ENCODE measurements at regions not wholly inside any gene's neighbourhood (a gene's known extent, or its start where the extent isn't known, plus 50 kb on each side); places are given as distances from the start of the nearest gene placed in this dataset.

GRCh38 chr2:220892018-220892634 lies 680.0 kb downstream of the EPHA4 start:
- H3K4me1 Mint-ChIP-seq (ENCODE audit: low read depth), result no peaks in the 10 kb centered on the region
- H3K9me3 Mint-ChIP-seq (ENCODE audit: insufficient read depth), result no peaks in the 10 kb centered on the region
- ATAC-seq (no peak), DNase-seq (no peak)
- H3K36me3 Mint-ChIP-seq (ENCODE audit: low read depth), result no peaks in the 10 kb centered on the region
- ChIA-PET POLR2A (no interaction called here), CTCF (no interaction called here)
- H3K27me3 Mint-ChIP-seq (ENCODE audit: low read depth), result no peaks in the 10 kb centered on the region
- H3K27ac Mint-ChIP-seq, result no peak overlapping the region
- no peak overlapping the region for H3K4me3 Mint-ChIP-seq

- POLR2A ChIA-PET, result no interaction called here
These were observed 678.7 kb downstream of the EPHA4 start for GRCh38 chr2:220893411-220893810.

GRCh38 chr2:220894069-220894468 lies 678.0 kb downstream of the EPHA4 start:
- no peak overlapping the region for H3K4me3 Mint-ChIP-seq
- POLR2A ChIA-PET, result no interaction called here
- H3K4me1 Mint-ChIP-seq (ENCODE audit: low read depth), result no peaks in the 10 kb centered on the region
- no peaks in the 10 kb centered on the region for H3K36me3 Mint-ChIP-seq (ENCODE audit: low read depth)
- H3K9me3 Mint-ChIP-seq (ENCODE audit: insufficient read depth), result no peaks in the 10 kb centered on the region
- DNase-seq, result no peak
- no peak for ATAC-seq
- H3K27me3 Mint-ChIP-seq (ENCODE audit: low read depth), result no peaks in the 10 kb centered on the region
- CTCF ChIA-PET, result no interaction called here
- no peak overlapping the region for H3K27ac Mint-ChIP-seq

More at GRCh38 chr2:220893411-220893810, 678.7 kb downstream of the EPHA4 start:
- H3K9me3 Mint-ChIP-seq (ENCODE audit: insufficient read depth), result no peaks in the 10 kb centered on the region
- CTCF ChIA-PET, result no interaction called here
- no peak overlapping the region for H3K4me3 Mint-ChIP-seq
- ATAC-seq (no peak), DNase-seq (no peak)
- H3K27me3 Mint-ChIP-seq (ENCODE audit: low read depth), result no peaks in the 10 kb centered on the region
- H3K27ac Mint-ChIP-seq, result no peak overlapping the region
- H3K4me1 Mint-ChIP-seq (ENCODE audit: low read depth), result no peaks in the 10 kb centered on the region
- no peaks in the 10 kb centered on the region for H3K36me3 Mint-ChIP-seq (ENCODE audit: low read depth)

GRCh38 chr2:220899492-220899891 lies 672.6 kb downstream of the EPHA4 start:
- ChIA-PET POLR2A (no interaction called here), CTCF (no interaction called here)
- Mint-ChIP-seq H3K9me3 (ENCODE audit: insufficient read depth) (no peaks in the 10 kb centered on the region), H3K36me3 (ENCODE audit: low read depth) (no peaks in the 10 kb centered on the region), H3K27ac (no peak overlapping the region), H3K27me3 (ENCODE audit: low read depth) (no peaks in the 10 kb centered on the region), H3K4me3 (no peak overlapping the region), H3K4me1 (ENCODE audit: low read depth) (no peaks in the 10 kb centered on the region)
- DNase-seq, result no peak
- ATAC-seq, result no peak

GRCh38 chr2:220904015-220904414 lies 668.1 kb downstream of the EPHA4 start:
- H3K27ac Mint-ChIP-seq, result no peak overlapping the region
- no peak for DNase-seq
- no peaks in the 10 kb centered on the region for H3K4me1 Mint-ChIP-seq (ENCODE audit: low read depth)
- H3K27me3 Mint-ChIP-seq (ENCODE audit: low read depth), result no peaks in the 10 kb centered on the region
- no peaks in the 10 kb centered on the region for H3K9me3 Mint-ChIP-seq (ENCODE audit: insufficient read depth)
- no peak overlapping the region for H3K4me3 Mint-ChIP-seq
- ChIA-PET POLR2A (no interaction called here), CTCF (no interaction called here)
- no peak for ATAC-seq
- H3K36me3 Mint-ChIP-seq (ENCODE audit: low read depth), result no peaks in the 10 kb centered on the region

GRCh38 chr2:220913384-220913783 lies 658.7 kb downstream of the EPHA4 start:
- CTCF ChIA-PET, result no interaction called here
- no peak overlapping the region for H3K27ac Mint-ChIP-seq
- ATAC-seq (no peak), DNase-seq (no peak)
- POLR2A ChIA-PET, result no interaction called here
- H3K9me3 Mint-ChIP-seq (ENCODE audit: insufficient read depth), result no peaks in the 10 kb centered on the region
- no peak overlapping the region for H3K4me3 Mint-ChIP-seq
- no peaks in the 10 kb centered on the region for H3K4me1 Mint-ChIP-seq (ENCODE audit: low read depth)
- no peaks in the 10 kb centered on the region for H3K36me3 Mint-ChIP-seq (ENCODE audit: low read depth)
- no peaks in the 10 kb centered on the region for H3K27me3 Mint-ChIP-seq (ENCODE audit: low read depth)

- ATAC-seq (no peak), DNase-seq (no peak)
- Mint-ChIP-seq H3K27me3 (ENCODE audit: low read depth) (no peaks in the 10 kb centered on the region), H3K9me3 (ENCODE audit: insufficient read depth) (no peaks in the 10 kb centered on the region), H3K36me3 (ENCODE audit: low read depth) (no peaks in the 10 kb centered on the region), H3K27ac (no peak overlapping the region), H3K4me3 (no peak overlapping the region), H3K4me1 (ENCODE audit: low read depth) (no peaks in the 10 kb centered on the region)
- CTCF ChIA-PET, result no interaction called here
- POLR2A ChIA-PET, result interaction anchor here (0.7 kb wide), 1 partner anchor 119 kb away, joined by 4 read pairs; no protein-coding TSS in a partner anchor
These were observed 656.9 kb downstream of the EPHA4 start for GRCh38 chr2:220915092-220915623.

GRCh38 chr2:220916931-220917330 lies 655.2 kb downstream of the EPHA4 start:
- CTCF ChIA-PET, result no interaction called here
- Mint-ChIP-seq H3K36me3 (ENCODE audit: low read depth) (no peaks in the 10 kb centered on the region), H3K27me3 (ENCODE audit: low read depth) (no peaks in the 10 kb centered on the region), H3K4me3 (no peak overlapping the region), H3K4me1 (ENCODE audit: low read depth) (no peaks in the 10 kb centered on the region), H3K27ac (no peak overlapping the region), H3K9me3 (ENCODE audit: insufficient read depth) (no peaks in the 10 kb centered on the region)
- POLR2A ChIA-PET, result no interaction called here
- ATAC-seq, result no peak
- no peak for DNase-seq

GRCh38 chr2:220930271-220931076 lies 641.6 kb downstream of the EPHA4 start:
- no peaks in the 10 kb centered on the region for H3K36me3 Mint-ChIP-seq (ENCODE audit: low read depth)
- DNase-seq, result no peak
- H3K9me3 Mint-ChIP-seq (ENCODE audit: insufficient read depth), result no peaks in the 10 kb centered on the region
- ChIA-PET CTCF (no interaction called here), POLR2A (no interaction called here)
- H3K4me1 Mint-ChIP-seq (ENCODE audit: low read depth), result no peaks in the 10 kb centered on the region
- H3K4me3 Mint-ChIP-seq, result no peak overlapping the region
- no peaks in the 10 kb centered on the region for H3K27me3 Mint-ChIP-seq (ENCODE audit: low read depth)
- H3K27ac Mint-ChIP-seq, result no peak overlapping the region
- no peak for ATAC-seq

- H3K36me3 Mint-ChIP-seq (ENCODE audit: low read depth), result no peaks in the 10 kb centered on the region
- ChIA-PET CTCF (no interaction called here), POLR2A (no interaction called here)
- no peaks in the 10 kb centered on the region for H3K27me3 Mint-ChIP-seq (ENCODE audit: low read depth)
- H3K27ac Mint-ChIP-seq, result no peak overlapping the region
- H3K4me3 Mint-ChIP-seq, result no peak overlapping the region
- ATAC-seq (no peak), DNase-seq (no peak)
- H3K9me3 Mint-ChIP-seq (ENCODE audit: insufficient read depth), result no peaks in the 10 kb centered on the region
- no peaks in the 10 kb centered on the region for H3K4me1 Mint-ChIP-seq (ENCODE audit: low read depth)
These were observed 640.6 kb downstream of the EPHA4 start for GRCh38 chr2:220931491-220931890.

GRCh38 chr2:220932041-220932440 lies 640.1 kb downstream of the EPHA4 start:
- Mint-ChIP-seq H3K9me3 (ENCODE audit: insufficient read depth) (no peaks in the 10 kb centered on the region), H3K4me3 (no peak overlapping the region), H3K4me1 (ENCODE audit: low read depth) (no peaks in the 10 kb centered on the region), H3K36me3 (ENCODE audit: low read depth) (no peaks in the 10 kb centered on the region), H3K27ac (no peak overlapping the region), H3K27me3 (ENCODE audit: low read depth) (no peaks in the 10 kb centered on the region)
- ChIA-PET POLR2A (no interaction called here), CTCF (no interaction called here)
- DNase-seq (no peak), ATAC-seq (no peak)

- Mint-ChIP-seq H3K4me1 (ENCODE audit: low read depth) (no peaks in the 10 kb centered on the region), H3K27ac (no peak overlapping the region), H3K36me3 (ENCODE audit: low read depth) (no peaks in the 10 kb centered on the region), H3K4me3 (no peak overlapping the region), H3K27me3 (ENCODE audit: low read depth) (no peaks in the 10 kb centered on the region), H3K9me3 (ENCODE audit: insufficient read depth) (no peaks in the 10 kb centered on the region)
- ATAC-seq (no peak), DNase-seq (no peak)
- ChIA-PET POLR2A (no interaction called here), CTCF (no interaction called here)
These were observed 636.2 kb downstream of the EPHA4 start for GRCh38 chr2:220935789-220936321.
